Transverse colon (tissue), 4 donors: ENCODE measurements at regions not wholly inside any gene's neighbourhood (a gene's known extent, or its start where the extent isn't known, plus 50 kb on each side); places are given as distances from the start of the nearest gene placed in this dataset.

Experiments used
- DNase-seq: peaks from one replicate; pipeline ENCODE4 v3.0.0-alpha.2; 2019
- H3K27ac ChIP-seq, 4 donors: fragments of 200-600 bp; sonication (generic); 2 replicates each; pipeline ENCODE4 v1.5.1; 2016 to 2018; ENCODE audit warnings: inconsistent platforms in 4 of 4
- H3K27me3 ChIP-seq: fragments of 200-600 bp; sonication (generic); 2 replicates; pipeline ENCODE4 v1.5.1; 2017; ENCODE audit warnings: inconsistent platforms
- H3K36me3 ChIP-seq, 4 donors: fragments of 200-600 bp; sonication (generic); 2 replicates each; pipeline ENCODE4 v1.5.1; 2017 to 2019; ENCODE audit warnings: inconsistent platforms in 4 of 4
- H3K4me1 ChIP-seq, 4 donors: fragments of 200-600 bp; sonication (generic); 2 replicates each; pipeline ENCODE4 v1.5.1; 2017 to 2020; ENCODE audit warnings: inconsistent platforms in 4 of 4
- H3K4me3 ChIP-seq, 4 donors: fragments of 200-600 bp; sonication (generic); 1 replicate in 1 of 4; 2 replicates in 3 of 4; pipeline versions ENCODE4 v1.5.1 to v1.6.1; 2017 to 2019; ENCODE audit warnings: inconsistent platforms in 4 of 4
- H3K9me3 ChIP-seq, 2 donors: fragments of 200-600 bp; sonication (generic); 2 replicates each; pipeline ENCODE4 v1.5.1; 2017 to 2019; ENCODE audit warnings: inconsistent platforms in 2 of 2
- CTCF ChIP-seq, 5 experiments: fragments of 200-600 bp in 3 of 5; fragments of 450-650 bp in 2 of 5; sonication (generic) in 3 of 5; IDR thresholded peaks; 1 replicate in 2 of 5; 2 replicates in 3 of 5; pipeline ENCODE4 v1.5.1; 2016 to 2017; ENCODE audit warnings: antibody characterized with exemption in 5 of 5, inconsistent platforms in 3 of 5, mild to moderate bottlenecking in 2 of 5, moderate library complexity in 1 of 5
- EP300 ChIP-seq: sonication (generic); formaldehyde crosslinking; IDR thresholded peaks from one replicate; pipeline ENCODE4 v1.6.1; 2017; ENCODE audit warnings: antibody characterized with exemption, low read depth
- POLR2A ChIP-seq: fragments of 450-650 bp; IDR thresholded peaks from one replicate; pipeline ENCODE4 v1.6.1; 2016; ENCODE audit warnings: antibody characterized with exemption, mild to moderate bottlenecking, moderate library complexity
- POLR2AphosphoS5 ChIP-seq, 3 donors: sonication (generic); formaldehyde crosslinking; IDR thresholded peaks; one replicate each; pipeline ENCODE4 v1.6.1; 2016; ENCODE audit warnings: antibody characterized with exemption in 3 of 3
- WGBS, 2 donors: methylation state at CpG; one replicate each; pipeline ENCODE4 v1.1.5; 2018; ENCODE audit warnings: low coverage in 1 of 2; 5-methylcytosine and 5-hydroxymethylcytosine counted together
- in situ Hi-C, 4 donors: fragments of 200-750 bp; cut with MboI; loops; one replicate each; pipeline versions ENCODE4 v1.15.0 to v1.15.1; 2017; ENCODE audit warnings: low sequenced_read_pairs in 3 of 4, low pct_ligation_motif_present in 1 of 4, low pct_unique_long_range_greater_than_20kb in 1 of 4
- intact Hi-C: fragments of 100-400 bp; cut with DNase I; formaldehyde crosslinking; loops from one replicate; pipeline ENCODE4 v1.15.1; 2023; ENCODE audit warnings: low total_unique reads

GRCh38 chr5:38613490-38613889 is 57.0 kb upstream of the LIFR start:
- peaks cover 5 to 7% of the 10 kb centered on the region in 2 donors for H3K9me3 ChIP-seq

GRCh38 chr5:38613992-38614836 is 57.8 kb upstream of the LIFR start:
- Histone ChIP-seq H3K27me3 (no peaks in the 10 kb centered on the region), H3K27ac (no peak overlapping the region), H3K4me3 (no peak overlapping the region), H3K36me3 (no peaks in the 10 kb centered on the region), H3K9me3 (peaks cover 10% of the 10 kb centered on the region in 2 donors), H3K4me1 (no peaks in the 10 kb centered on the region)
- DNase-seq: no peak
- in situ Hi-C loops (no loop called here), intact Hi-C loops (no loop called here)
- TF ChIP-seq POLR2A: no peak
- 51 to 63% methylated on average over 5 of the region's 5 CpGs for WGBS, 2 donors

More at GRCh38 chr5:38613490-38613889, 57.0 kb upstream of the LIFR start:
- Histone ChIP-seq H3K4me3 (no peak overlapping the region), H3K4me1 (no peaks in the 10 kb centered on the region), H3K27me3 (no peaks in the 10 kb centered on the region), H3K27ac (no peak overlapping the region), H3K36me3 (no peaks in the 10 kb centered on the region)
- in situ Hi-C loops (no loop called here), intact Hi-C loops (no loop called here)
- DNase-seq: no peak
- TF ChIP-seq POLR2A: no peak
- no peak for TF ChIP-seq POLR2AphosphoS5 (IDR thresholded peaks at IDR 0.05)
- no peak for TF ChIP-seq CTCF (IDR thresholded peaks at IDR 0.05)
- 74 to 84% methylated on average over 3 of the region's 3 CpGs for WGBS, 2 donors

GRCh38 chr5:38615042-38615441 is 58.6 kb upstream of the LIFR start:
- Histone ChIP-seq H3K27me3 (no peaks in the 10 kb centered on the region), H3K4me3 (no peak overlapping the region), H3K9me3 (peaks cover 10% of the 10 kb centered on the region in 2 donors), H3K36me3 (no peaks in the 10 kb centered on the region), H3K4me1 (no peaks in the 10 kb centered on the region), H3K27ac (no peak overlapping the region)
- in situ Hi-C loops (no loop called here), intact Hi-C loops (no loop called here)
- DNase-seq: no peak
- TF ChIP-seq POLR2A (no peak), EP300 (no peak), POLR2AphosphoS5 (IDR thresholded peaks at IDR 0.05) (no peak), CTCF (IDR thresholded peaks at IDR 0.05) (no peak)
- WGBS, 2 donors: 80 to 88% methylated on average over 1 of the region's 1 CpG

GRCh38 chr5:38615981-38616451 is 59.6 kb upstream of the LIFR start:
- 50 to 67% methylated on average over 1 to 3 of the region's 3 CpGs for WGBS, 2 donors
- no peaks in the 10 kb centered on the region for H3K36me3 ChIP-seq
- peaks cover 10% of the 10 kb centered on the region in 2 donors for H3K9me3 ChIP-seq
- H3K4me1 ChIP-seq: no peaks in the 10 kb centered on the region
- TF ChIP-seq POLR2AphosphoS5 (IDR thresholded peaks at IDR 0.05) (no peak), EP300 (no peak), POLR2A (no peak), CTCF (IDR thresholded peaks at IDR 0.05) (no peak)
- in situ Hi-C loops (no loop called here), intact Hi-C loops (no loop called here)
- DNase-seq: no peak
- no peak overlapping the region for H3K4me3 ChIP-seq
- H3K27me3 ChIP-seq: no peaks in the 10 kb centered on the region
- H3K27ac ChIP-seq: no peak overlapping the region
